ENCODE measurements at regions not wholly inside any gene's neighbourhood (a gene's known extent, or its start where the extent isn't known, plus 50 kb on each side); places are given as distances from the start of the nearest gene placed in this dataset.

GRCh38 chr9:129478461-129478860 is 142.4 kb downstream of the C9orf50 start:
- Histone ChIP-seq H3K9ac (ENCODE audit: low read length) (no peak overlapping the region), H3K27ac (ENCODE audit: low read length) (no peak overlapping the region), H3K36me3 (replicated peaks; ENCODE audit: insufficient read depth, low read length) (no peaks in the 10 kb centered on the region), H3K27me3 (replicated peaks; ENCODE audit: insufficient read depth, low read length) (peaks cover 27% of the 10 kb centered on the region), H3K9me3 (replicated peaks; ENCODE audit: insufficient read depth, low read length) (no peaks in the 10 kb centered on the region), H3K4me2 (ENCODE audit: low read depth, low read length) (no peak overlapping the region), H3K9me2 (replicated peaks; ENCODE audit: insufficient read depth, low read length) (no peaks in the 10 kb centered on the region), H3K4me3 (ENCODE audit: low read length) (no peak overlapping the region), H3K4me1 (ENCODE audit: low read length) (0 out of 2 replicates have a peak, but pooled peaks cover 3% of the 10 kb centered on the region), H4K20me1 (ENCODE audit: insufficient read depth, low read length) (no peaks in the 10 kb centered on the region), H3F3A (ENCODE audit: insufficient read depth, low read length) (no peaks in the 10 kb centered on the region), H3K79me2 (ENCODE audit: low read length) (no peaks in the 10 kb centered on the region), H2AFZ (ENCODE audit: low read length) (no peak overlapping the region)
- no peak for TF ChIP-seq CTCF (IDR thresholded peaks at IDR 0.05; ENCODE audit: low read length)
- TF ChIP-seq EZH2phosphoT487 (IDR thresholded peaks at IDR 0.05; ENCODE audit: low read length), result no peak
- no peak for TF ChIP-seq EZH2 (optimal IDR thresholded peaks at IDR 0.05; ENCODE audit: low read depth, low read length)
- no peak for DNase-seq

GRCh38 chr9:129476821-129477611 is 143.9 kb downstream of the C9orf50 start:
- Histone ChIP-seq H3K4me3 (ENCODE audit: low read length) (no peak overlapping the region), H4K20me1 (ENCODE audit: insufficient read depth, low read length) (no peaks in the 10 kb centered on the region), H3K9ac (ENCODE audit: low read length) (no peak overlapping the region), H3K9me2 (replicated peaks; ENCODE audit: insufficient read depth, low read length) (no peaks in the 10 kb centered on the region), H3K79me2 (ENCODE audit: low read length) (no peaks in the 10 kb centered on the region), H3F3A (ENCODE audit: insufficient read depth, low read length) (no peaks in the 10 kb centered on the region), H3K4me1 (ENCODE audit: low read length) (0 out of 2 replicates have a peak, but pooled peaks cover 3% of the 10 kb centered on the region), H3K36me3 (replicated peaks; ENCODE audit: insufficient read depth, low read length) (no peaks in the 10 kb centered on the region), H3K27me3 (replicated peaks; ENCODE audit: insufficient read depth, low read length) (peaks cover 16% of the 10 kb centered on the region), H3K9me3 (replicated peaks; ENCODE audit: insufficient read depth, low read length) (no peaks in the 10 kb centered on the region), H2AFZ (ENCODE audit: low read length) (no peak overlapping the region), H3K27ac (ENCODE audit: low read length) (no peak overlapping the region), H3K4me2 (ENCODE audit: low read depth, low read length) (no peak overlapping the region)
- TF ChIP-seq EZH2phosphoT487 (IDR thresholded peaks at IDR 0.05; ENCODE audit: low read length) (no peak), EZH2 (optimal IDR thresholded peaks at IDR 0.05; ENCODE audit: low read depth, low read length) (no peak), CTCF (IDR thresholded peaks at IDR 0.05; ENCODE audit: low read length) (no peak)
- no peak for DNase-seq

GRCh38 chr9:129474740-129475404 is 146.0 kb downstream of the C9orf50 start:
- H3K79me2 ChIP-seq (ENCODE audit: low read length), result no peaks in the 10 kb centered on the region
- H3K4me2 ChIP-seq (ENCODE audit: low read depth, low read length), result no peak overlapping the region
- H3K4me3 ChIP-seq (ENCODE audit: low read length), result no peak overlapping the region
- H3K9me2 ChIP-seq (replicated peaks; ENCODE audit: insufficient read depth, low read length), result no peaks in the 10 kb centered on the region
- H3K9ac ChIP-seq (ENCODE audit: low read length), result no peak overlapping the region
- H3K27ac ChIP-seq (ENCODE audit: low read length), result no peak overlapping the region
- H3K27me3 ChIP-seq (replicated peaks; ENCODE audit: insufficient read depth, low read length), result peaks cover 4% of the 10 kb centered on the region; the same call in 1 of the 2 replicates
- H3K36me3 ChIP-seq (replicated peaks; ENCODE audit: insufficient read depth, low read length), result no peaks in the 10 kb centered on the region
- 0 out of 2 replicates have a peak, but pooled peaks cover 3% of the 10 kb centered on the region for H3K4me1 ChIP-seq (ENCODE audit: low read length)
- H4K20me1 ChIP-seq (ENCODE audit: insufficient read depth, low read length), result no peaks in the 10 kb centered on the region
- H3K9me3 ChIP-seq (replicated peaks; ENCODE audit: insufficient read depth, low read length), result no peaks in the 10 kb centered on the region
- no peak for TF ChIP-seq EZH2phosphoT487 (IDR thresholded peaks at IDR 0.05; ENCODE audit: low read length)
- peak overlapping the region; percentile 5 for H2AFZ ChIP-seq (ENCODE audit: low read length)
- no peak for DNase-seq
- H3F3A ChIP-seq (ENCODE audit: insufficient read depth, low read length), result no peaks in the 10 kb centered on the region

Measured in MM.1S (cell line).